SK-N-MC (cell line): ENCODE measurements at regions not wholly inside any gene's neighbourhood (a gene's known extent, or its start where the extent isn't known, plus 50 kb on each side); places are given as distances from the start of the nearest gene placed in this dataset.

ENCODE experiments used
- EZH2 ChIP-seq: fragments of 200-600 bp; sonication (generic); IDR thresholded peaks from one replicate; pipeline ENCODE4 v1.6.1; 2017; ENCODE audit warnings: antibody characterized with exemption
- FOXP2 ChIP-seq: optimal IDR thresholded peaks from 2 replicates; pipeline ENCODE3; 2011; ENCODE audit warnings: mild to moderate bottlenecking, moderate library complexity; ENCODE audit not compliant: insufficient read depth; ENCODE audit errors: extremely low read length, control extremely low read depth
- POLR2AphosphoS5 ChIP-seq: IDR thresholded peaks from 2 replicates; pipeline ENCODE4 v1.6.1; 2012; ENCODE audit warnings: mild to moderate bottlenecking, low read depth, low read length, borderline replicate concordance

DNA sequence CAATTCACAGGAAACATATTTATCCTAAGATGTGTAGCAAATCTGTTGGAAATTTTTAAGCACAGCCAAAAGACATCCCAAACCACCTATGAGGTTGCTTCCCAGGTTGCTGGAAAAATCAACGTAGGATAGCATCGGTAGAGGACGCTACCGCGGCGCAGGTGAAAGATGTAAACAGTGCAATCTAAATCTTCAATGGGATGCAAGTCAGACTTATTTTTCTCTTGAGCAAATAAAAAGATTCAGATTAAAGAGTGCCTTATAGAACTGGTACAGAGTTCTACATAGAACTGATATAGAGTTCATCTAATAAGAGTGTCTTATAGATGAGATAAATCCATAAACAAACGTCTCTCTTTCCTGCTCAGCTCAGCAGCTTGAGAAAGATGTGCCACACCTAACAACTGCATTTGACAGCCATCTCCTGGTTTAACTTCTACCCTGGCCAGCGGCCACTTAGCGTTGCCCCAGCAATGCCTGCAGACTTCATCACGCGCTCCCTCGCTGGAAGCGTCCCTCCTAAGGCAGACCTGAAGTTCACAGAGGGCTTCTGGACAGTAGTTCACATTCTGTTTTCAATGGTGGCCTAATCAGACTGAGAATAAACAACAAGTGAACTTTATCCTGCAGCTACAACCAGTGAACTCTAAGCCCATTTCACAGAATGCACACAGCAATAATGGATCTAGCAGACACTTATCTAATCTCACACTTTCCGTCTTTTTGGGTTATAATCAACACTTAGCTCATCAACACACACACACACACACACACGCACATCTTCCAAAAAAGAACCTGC is 164.5 kb downstream of the TOMM20 start:
- TF ChIP-seq EZH2 (no peak), POLR2AphosphoS5 (no peak), FOXP2 (no peak)
